BE2C (cell line): ENCODE measurements at regions not wholly inside any gene's neighbourhood (a gene's known extent, or its start where the extent isn't known, plus 50 kb on each side); places are given as distances from the start of the nearest gene placed in this dataset.

ENCODE experiments used
- DNase-seq: peaks from one replicate; pipeline ENCODE4 v3.0.0-alpha.2; 2020
- H3K27me3 ChIP-seq: fragments of 250-450 bp; sonication (Bioruptor Pico); 2 replicates; pipeline ENCODE4 v1.5.1; 2020; ENCODE audit warnings: mild to moderate bottlenecking
- H3K36me3 ChIP-seq: fragments of 250-450 bp; sonication (Bioruptor Pico); 2 replicates; pipeline ENCODE4 v1.5.1; 2020; ENCODE audit warnings: mild to moderate bottlenecking
- H3K4me1 ChIP-seq: fragments of 250-450 bp; sonication (Bioruptor Pico); 2 replicates; pipeline ENCODE4 v1.5.1; 2020
- H3K4me3 ChIP-seq: 2 replicates; pipeline ENCODE4 v1.5.1; 2011; ENCODE audit warnings: low read depth, low read length
- H3K9me3 ChIP-seq: fragments of 250-450 bp; sonication (Bioruptor Pico); 2 replicates; pipeline ENCODE4 v1.5.1; 2020
- TF ChIP-seq, protein P1 (sequence below): IDR thresholded peaks from 2 replicates; pipeline ENCODE4 v1.5.1; 2012; ENCODE audit warnings: mild to moderate bottlenecking, low read depth, low read length

- Histone ChIP-seq H3K36me3 (no peaks in the 10 kb centered on the region), H3K9me3 (no peaks in the 10 kb centered on the region), H3K4me3 (no peak overlapping the region), H3K27me3 (no peaks in the 10 kb centered on the region), H3K4me1 (peaks cover 26% of the 10 kb centered on the region)
- peak; percentile 70 for DNase-seq
- TF ChIP-seq, protein P1, sequence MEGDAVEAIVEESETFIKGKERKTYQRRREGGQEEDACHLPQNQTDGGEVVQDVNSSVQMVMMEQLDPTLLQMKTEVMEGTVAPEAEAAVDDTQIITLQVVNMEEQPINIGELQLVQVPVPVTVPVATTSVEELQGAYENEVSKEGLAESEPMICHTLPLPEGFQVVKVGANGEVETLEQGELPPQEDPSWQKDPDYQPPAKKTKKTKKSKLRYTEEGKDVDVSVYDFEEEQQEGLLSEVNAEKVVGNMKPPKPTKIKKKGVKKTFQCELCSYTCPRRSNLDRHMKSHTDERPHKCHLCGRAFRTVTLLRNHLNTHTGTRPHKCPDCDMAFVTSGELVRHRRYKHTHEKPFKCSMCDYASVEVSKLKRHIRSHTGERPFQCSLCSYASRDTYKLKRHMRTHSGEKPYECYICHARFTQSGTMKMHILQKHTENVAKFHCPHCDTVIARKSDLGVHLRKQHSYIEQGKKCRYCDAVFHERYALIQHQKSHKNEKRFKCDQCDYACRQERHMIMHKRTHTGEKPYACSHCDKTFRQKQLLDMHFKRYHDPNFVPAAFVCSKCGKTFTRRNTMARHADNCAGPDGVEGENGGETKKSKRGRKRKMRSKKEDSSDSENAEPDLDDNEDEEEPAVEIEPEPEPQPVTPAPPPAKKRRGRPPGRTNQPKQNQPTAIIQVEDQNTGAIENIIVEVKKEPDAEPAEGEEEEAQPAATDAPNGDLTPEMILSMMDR = no peak
Measured at GRCh38 chr15:93823971-93824913, 407.1 kb upstream of the MCTP2 start.

- no peak for DNase-seq
- Histone ChIP-seq H3K9me3 (no peaks in the 10 kb centered on the region), H3K4me3 (no peak overlapping the region), H3K4me1 (peaks cover 12% of the 10 kb centered on the region), H3K27me3 (no peaks in the 10 kb centered on the region), H3K36me3 (no peaks in the 10 kb centered on the region)
- TF ChIP-seq, protein P1 = no peak
Measured at GRCh38 chr15:93820566-93820965, 410.8 kb upstream of the MCTP2 start.

GRCh38 chr15:93819826-93820225, 411.5 kb upstream of the MCTP2 start:
- TF ChIP-seq, protein P1 = no peak
- Histone ChIP-seq H3K4me3 (no peak overlapping the region), H3K36me3 (no peaks in the 10 kb centered on the region), H3K9me3 (no peaks in the 10 kb centered on the region), H3K27me3 (no peaks in the 10 kb centered on the region), H3K4me1 (peaks cover 5% of the 10 kb centered on the region)
- no peak for DNase-seq

GRCh38 chr15:93816815-93817214, 414.5 kb upstream of the MCTP2 start:
- Histone ChIP-seq H3K9me3 (no peaks in the 10 kb centered on the region), H3K36me3 (no peaks in the 10 kb centered on the region), H3K4me1 (no peaks in the 10 kb centered on the region), H3K4me3 (no peak overlapping the region), H3K27me3 (no peaks in the 10 kb centered on the region)
- TF ChIP-seq, protein P1 = no peak
- DNase-seq = no peak

DNA sequence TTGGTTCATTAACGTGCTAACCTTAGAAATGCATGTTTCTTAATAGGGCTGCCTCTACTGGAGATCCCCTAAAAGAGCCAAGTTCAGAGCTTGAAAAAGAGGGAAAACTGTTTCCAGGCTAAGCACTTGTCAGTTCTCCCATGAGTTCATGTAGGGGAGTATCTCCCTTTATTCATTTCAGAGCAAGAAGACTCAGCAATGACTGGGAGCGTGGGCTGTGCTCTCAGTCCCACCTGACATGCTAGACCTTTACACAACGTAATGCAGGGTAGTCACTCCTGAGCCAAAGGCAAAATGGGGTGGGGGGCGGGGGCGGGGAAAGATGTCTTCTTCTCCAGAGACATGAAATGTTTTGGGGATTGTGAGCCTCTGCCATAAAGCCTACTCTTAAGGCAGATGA, 420.1 kb upstream of the MCTP2 start:
- TF ChIP-seq, protein P1 = no peak
- no peaks in the 10 kb centered on the region for H3K4me1 ChIP-seq
- H3K4me3 ChIP-seq = no peak overlapping the region
- DNase-seq = no peak
- H3K9me3 ChIP-seq = no peaks in the 10 kb centered on the region
- no peaks in the 10 kb centered on the region for H3K27me3 ChIP-seq
- H3K36me3 ChIP-seq = no peaks in the 10 kb centered on the region

- H3K27me3 ChIP-seq = no peaks in the 10 kb centered on the region
- H3K36me3 ChIP-seq = no peaks in the 10 kb centered on the region
- no peaks in the 10 kb centered on the region for H3K9me3 ChIP-seq
- H3K4me3 ChIP-seq = no peak overlapping the region
- H3K4me1 ChIP-seq = no peaks in the 10 kb centered on the region
- DNase-seq = no peak
- TF ChIP-seq, protein P1 = no peak
Measured at GRCh38 chr15:93809516-93809915, 421.8 kb upstream of the MCTP2 start.
